ENCODE measurements at regions not wholly inside any gene's neighbourhood (a gene's known extent, or its start where the extent isn't known, plus 50 kb on each side); places are given as distances from the start of the nearest gene placed in this dataset.

GRCh38 chr11:134866981-134867675 lies 455.1 kb upstream of the B3GAT1 start:
- H3K4me3 ChIP-seq: no peak overlapping the region
- TF ChIP-seq CTCF (IDR thresholded peaks at IDR 0.05; ENCODE audit: borderline replicate concordance): no peak
- no peaks in the 10 kb centered on the region for H3K9me3 ChIP-seq (replicated peaks)
- H3K27ac ChIP-seq (replicated peaks): no peak overlapping the region
- intact Hi-C loops (cut with micrococcal nuclease): no loop called here
- H3K36me3 ChIP-seq: no peaks in the 10 kb centered on the region
- no peaks in the 10 kb centered on the region for H3K4me1 ChIP-seq
- DNase-seq: no peak
- H3K27me3 ChIP-seq (ENCODE audit: low read depth): peaks cover 5% of the 10 kb centered on the region

GRCh38 chr11:134866215-134866614 lies 454.2 kb upstream of the B3GAT1 start:
- TF ChIP-seq CTCF (IDR thresholded peaks at IDR 0.05; ENCODE audit: borderline replicate concordance): no peak
- Histone ChIP-seq H3K4me1 (no peaks in the 10 kb centered on the region), H3K36me3 (no peaks in the 10 kb centered on the region), H3K9me3 (replicated peaks) (no peaks in the 10 kb centered on the region), H3K27ac (replicated peaks) (no peak overlapping the region), H3K27me3 (ENCODE audit: low read depth) (peaks cover 5% of the 10 kb centered on the region), H3K4me3 (no peak overlapping the region)
- intact Hi-C loops (cut with micrococcal nuclease): no loop called here
- no peak for DNase-seq

- no peaks in the 10 kb centered on the region for H3K4me1 ChIP-seq
- TF ChIP-seq CTCF (IDR thresholded peaks at IDR 0.05; ENCODE audit: borderline replicate concordance): no peak
- H3K4me3 ChIP-seq: no peak overlapping the region
- intact Hi-C loops (cut with micrococcal nuclease): no loop called here
- no peak for DNase-seq
- no peaks in the 10 kb centered on the region for H3K36me3 ChIP-seq
- peaks cover 5% of the 10 kb centered on the region for H3K27me3 ChIP-seq (ENCODE audit: low read depth)
- H3K27ac ChIP-seq (replicated peaks): no peak overlapping the region
- H3K9me3 ChIP-seq (replicated peaks): no peaks in the 10 kb centered on the region
These were observed 452.9 kb upstream of the B3GAT1 start for GRCh38 chr11:134864968-134865305.

- Histone ChIP-seq H3K27me3 (ENCODE audit: low read depth) (peaks cover 5% of the 10 kb centered on the region), H3K9me3 (replicated peaks) (no peaks in the 10 kb centered on the region), H3K27ac (replicated peaks) (no peak overlapping the region), H3K36me3 (no peaks in the 10 kb centered on the region), H3K4me1 (no peaks in the 10 kb centered on the region), H3K4me3 (no peak overlapping the region)
- DNase-seq: no peak
- TF ChIP-seq CTCF (IDR thresholded peaks at IDR 0.05; ENCODE audit: borderline replicate concordance): no peak
- intact Hi-C loops (cut with micrococcal nuclease): no loop called here
These were observed 452.4 kb upstream of the B3GAT1 start for GRCh38 chr11:134864233-134864967.

- no peak overlapping the region for H3K4me3 ChIP-seq
- intact Hi-C loops (cut with micrococcal nuclease): no loop called here
- H3K36me3 ChIP-seq: no peaks in the 10 kb centered on the region
- H3K9me3 ChIP-seq (replicated peaks): no peaks in the 10 kb centered on the region
- H3K27me3 ChIP-seq (ENCODE audit: low read depth): peaks cover 5% of the 10 kb centered on the region
- no peaks in the 10 kb centered on the region for H3K4me1 ChIP-seq
- DNase-seq: no peak
- no peak for TF ChIP-seq CTCF (IDR thresholded peaks at IDR 0.05; ENCODE audit: borderline replicate concordance)
- no peak overlapping the region for H3K27ac ChIP-seq (replicated peaks)
These were observed 451.3 kb upstream of the B3GAT1 start for GRCh38 chr11:134863294-134863693.

All from left ventricle myocardium inferior (tissue), 1 donor.